22Rv1 (cell line): ENCODE measurements at regions not wholly inside any gene's neighbourhood (a gene's known extent, or its start where the extent isn't known, plus 50 kb on each side); places are given as distances from the start of the nearest gene placed in this dataset.

Source experiments
- ZFX ChIP-seq: fragments of 450-650 bp; IDR thresholded peaks from 2 replicates; pipeline ENCODE4 v1.6.1; 2017; ENCODE audit warnings: antibody characterized with exemption, borderline replicate concordance
- TF ChIP-seq, protein P1 (sequence below): fragments of 450-650 bp; IDR thresholded peaks from 2 replicates; pipeline ENCODE4 v1.5.1; 2017; ENCODE audit warnings: mild to moderate bottlenecking

DNA sequence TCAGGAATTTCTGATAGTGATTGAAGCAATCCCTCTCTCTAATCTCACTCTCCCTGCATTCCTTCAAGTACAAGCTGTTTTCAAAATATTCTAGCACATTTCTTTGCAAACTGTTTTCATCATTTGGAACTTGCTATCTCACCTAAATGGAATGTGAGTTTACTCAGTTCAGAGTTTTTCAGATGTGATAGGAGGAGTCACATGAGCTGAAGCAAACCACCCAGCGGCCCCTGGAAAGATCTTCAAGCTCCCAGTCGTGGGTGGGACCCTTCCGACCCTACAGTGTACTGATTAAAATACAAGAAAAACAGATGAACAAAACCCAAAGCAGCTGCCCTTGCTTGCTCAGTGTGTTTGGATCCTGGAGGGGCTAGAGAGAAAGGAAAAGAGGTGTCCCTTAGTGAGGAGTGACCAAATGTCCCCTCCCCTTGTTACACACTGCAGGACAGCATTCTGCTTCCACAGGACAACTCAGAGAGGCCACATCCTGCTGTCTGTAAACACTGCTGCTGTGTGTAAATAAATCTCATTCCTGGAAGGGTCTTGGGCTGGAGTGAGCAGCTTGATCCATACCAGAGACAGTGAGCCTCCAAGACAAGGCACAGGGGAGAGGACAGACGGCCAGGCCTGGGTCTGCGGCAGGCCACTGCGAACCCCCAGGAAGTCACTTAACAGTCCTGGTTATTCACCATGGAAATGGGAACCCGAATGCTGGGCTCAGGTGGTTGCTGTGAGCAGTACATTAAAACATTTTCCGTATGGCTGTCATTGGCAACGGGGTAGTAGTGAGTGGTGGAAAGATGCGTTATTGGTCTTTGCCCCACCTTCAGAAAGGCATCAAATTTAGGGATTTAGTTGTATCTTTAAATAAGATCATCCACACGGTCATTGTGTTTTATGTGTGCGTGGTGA, 229.2 kb downstream of the RHOU start:
- TF ChIP-seq, protein P1, sequence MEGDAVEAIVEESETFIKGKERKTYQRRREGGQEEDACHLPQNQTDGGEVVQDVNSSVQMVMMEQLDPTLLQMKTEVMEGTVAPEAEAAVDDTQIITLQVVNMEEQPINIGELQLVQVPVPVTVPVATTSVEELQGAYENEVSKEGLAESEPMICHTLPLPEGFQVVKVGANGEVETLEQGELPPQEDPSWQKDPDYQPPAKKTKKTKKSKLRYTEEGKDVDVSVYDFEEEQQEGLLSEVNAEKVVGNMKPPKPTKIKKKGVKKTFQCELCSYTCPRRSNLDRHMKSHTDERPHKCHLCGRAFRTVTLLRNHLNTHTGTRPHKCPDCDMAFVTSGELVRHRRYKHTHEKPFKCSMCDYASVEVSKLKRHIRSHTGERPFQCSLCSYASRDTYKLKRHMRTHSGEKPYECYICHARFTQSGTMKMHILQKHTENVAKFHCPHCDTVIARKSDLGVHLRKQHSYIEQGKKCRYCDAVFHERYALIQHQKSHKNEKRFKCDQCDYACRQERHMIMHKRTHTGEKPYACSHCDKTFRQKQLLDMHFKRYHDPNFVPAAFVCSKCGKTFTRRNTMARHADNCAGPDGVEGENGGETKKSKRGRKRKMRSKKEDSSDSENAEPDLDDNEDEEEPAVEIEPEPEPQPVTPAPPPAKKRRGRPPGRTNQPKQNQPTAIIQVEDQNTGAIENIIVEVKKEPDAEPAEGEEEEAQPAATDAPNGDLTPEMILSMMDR = no peak
- no peak for TF ChIP-seq ZFX
